WTC11 (cell line): ENCODE measurements at regions not wholly inside any gene's neighbourhood (a gene's known extent, or its start where the extent isn't known, plus 50 kb on each side); places are given as distances from the start of the nearest gene placed in this dataset.

Experiments used
- ATAC-seq: fragments of 200-7000 bp; cut with Tn5 transposase; 2 replicates; pipeline ENCODE4 v1.10.0; 2021; ENCODE audit warnings: mild to moderate bottlenecking, moderate library complexity
- CTCF ChIA-PET: fragments of 300-600 bp; sonication (Branson Sonifier 250); formaldehyde crosslinking; loops from one replicate; lab custom pipeline; 2021; ENCODE audit warnings: antibody characterized with exemption; lab: Charles Lee
- POLR2A ChIA-PET: fragments of 350-600 bp; sonication (Branson Sonifier 250); formaldehyde crosslinking; loops from one replicate; lab custom pipeline; 2021; ENCODE audit warnings: antibody characterized with exemption; lab: Charles Lee
- DNase-seq: peaks from one replicate; pipeline ENCODE4 v3.0.0; 2021; ENCODE audit warnings: low spot score
- H3K27ac Mint-ChIP-seq: 2 replicates; pipeline ENCODE4 v1.8.0; 2021; ENCODE audit warnings: mixed read lengths
- H3K27me3 Mint-ChIP-seq: 2 replicates; pipeline ENCODE4 v1.8.0; 2021; ENCODE audit warnings: low read depth, mild to moderate bottlenecking, moderate library complexity, mixed read lengths
- H3K36me3 Mint-ChIP-seq: 2 replicates; pipeline ENCODE4 v1.8.0; 2021; ENCODE audit warnings: mixed read lengths
- H3K4me1 Mint-ChIP-seq: 2 replicates; pipeline ENCODE4 v1.8.0; 2022; ENCODE audit warnings: mixed read lengths
- H3K4me3 Mint-ChIP-seq: 2 replicates; pipeline ENCODE4 v1.8.0; 2021; ENCODE audit warnings: mild to moderate bottlenecking, moderate library complexity, mixed read lengths
- H3K9me3 Mint-ChIP-seq: 2 replicates; pipeline ENCODE4 v1.8.0; 2021; ENCODE audit warnings: mixed read lengths
- ARID4B ChIP-seq: sonication (generic); formaldehyde crosslinking; IDR thresholded peaks from 2 replicates; pipeline ENCODE4 v1.8.0; 2023; ENCODE audit warnings: missing genetic modification reagents, mild to moderate bottlenecking, borderline replicate concordance
- ATF1 ChIP-seq: sonication (generic); formaldehyde crosslinking; IDR thresholded peaks from 2 replicates; pipeline ENCODE4 v1.8.1; 2023; ENCODE audit warnings: mild to moderate bottlenecking, moderate library complexity, missing genetic modification reagents
- CBFB ChIP-seq: sonication (generic); formaldehyde crosslinking; IDR thresholded peaks from 2 replicates; pipeline ENCODE4 v1.8.1; 2022; ENCODE audit warnings: mild to moderate bottlenecking, low read depth, missing genetic modification reagents
- ETV6 ChIP-seq: sonication (generic); formaldehyde crosslinking; IDR thresholded peaks from 2 replicates; pipeline ENCODE4 v1.8.1; 2022; ENCODE audit warnings: mild to moderate bottlenecking, missing genetic modification reagents
- GABPB1 ChIP-seq: sonication (generic); formaldehyde crosslinking; IDR thresholded peaks from 2 replicates; pipeline ENCODE4 v1.8.1; 2023; ENCODE audit warnings: mild to moderate bottlenecking, missing genetic modification reagents
- GRHL2 ChIP-seq: fragments of 250-450 bp; sonication (Bioruptor Pico); IDR thresholded peaks from 2 replicates; pipeline ENCODE4 v1.8.0; 2022; ENCODE audit warnings: mild to moderate bottlenecking, moderate library complexity; ENCODE audit not compliant: insufficient replicate concordance, severe bottlenecking
- IRF2 ChIP-seq: sonication (generic); formaldehyde crosslinking; IDR thresholded peaks from 2 replicates; pipeline ENCODE4 v1.8.0; 2022; ENCODE audit warnings: low read depth, missing genetic modification reagents, borderline replicate concordance
- KAT7 ChIP-seq: sonication (generic); formaldehyde crosslinking; IDR thresholded peaks from 2 replicates; pipeline ENCODE4 v1.8.1; 2023; ENCODE audit warnings: missing genetic modification reagents, mild to moderate bottlenecking, borderline replicate concordance
- NR2C2 ChIP-seq: sonication (generic); formaldehyde crosslinking; IDR thresholded peaks from 2 replicates; pipeline ENCODE4 v1.8.0; 2022; ENCODE audit warnings: mild to moderate bottlenecking, missing genetic modification reagents
- OVOL2 ChIP-seq: fragments of 250-450 bp; sonication (Bioruptor Pico); IDR thresholded peaks from 2 replicates; pipeline ENCODE4 v1.9.0; 2021; ENCODE audit warnings: mild to moderate bottlenecking, borderline replicate concordance
- SMAD3 ChIP-seq: sonication (generic); formaldehyde crosslinking; IDR thresholded peaks from 2 replicates; pipeline ENCODE4 v1.8.0; 2022; ENCODE audit warnings: missing genetic modification reagents, mild to moderate bottlenecking, borderline replicate concordance
- SOX15 ChIP-seq: fragments of 250-450 bp; sonication (Bioruptor Pico); IDR thresholded peaks from 2 replicates; pipeline ENCODE4 v1.9.0; 2021; ENCODE audit warnings: mild to moderate bottlenecking
- TCF7 ChIP-seq: sonication (generic); formaldehyde crosslinking; IDR thresholded peaks from 2 replicates; pipeline ENCODE4 v1.8.0; 2022; ENCODE audit warnings: mild to moderate bottlenecking, low read depth, missing genetic modification reagents, moderate library complexity
- TEAD1 ChIP-seq: sonication (generic); formaldehyde crosslinking; IDR thresholded peaks from 2 replicates; pipeline ENCODE4 v1.8.0; 2022; ENCODE audit warnings: mild to moderate bottlenecking, missing genetic modification reagents
- ZNF232 ChIP-seq: sonication (generic); formaldehyde crosslinking; IDR thresholded peaks from 2 replicates; pipeline ENCODE4 v1.8.0; 2022; ENCODE audit warnings: mild to moderate bottlenecking, missing genetic modification reagents
- ZNF317 ChIP-seq: sonication (generic); formaldehyde crosslinking; IDR thresholded peaks from 2 replicates; pipeline ENCODE4 v1.8.1; 2023; ENCODE audit warnings: low read depth, mild to moderate bottlenecking, moderate library complexity, missing genetic modification reagents, borderline replicate concordance
- ZNF396 ChIP-seq: fragments of 250-450 bp; sonication (Bioruptor Pico); IDR thresholded peaks from 2 replicates; pipeline ENCODE4 v1.8.0; 2021; ENCODE audit warnings: mild to moderate bottlenecking, moderate library complexity, borderline replicate concordance
- TF ChIP-seq, protein P1 (sequence below): sonication (generic); formaldehyde crosslinking; IDR thresholded peaks from 2 replicates; pipeline ENCODE4 v1.8.0; 2023; ENCODE audit warnings: mild to moderate bottlenecking, missing genetic modification reagents
- TF ChIP-seq, protein P2 (sequence below): sonication (generic); formaldehyde crosslinking; IDR thresholded peaks from 2 replicates; pipeline ENCODE4 v1.8.1; 2023; ENCODE audit warnings: mild to moderate bottlenecking, missing genetic modification reagents, moderate library complexity
- TF ChIP-seq, protein P3 (sequence below): fragments of 250-450 bp; sonication (Bioruptor Pico); IDR thresholded peaks from 2 replicates; pipeline ENCODE4 v1.9.0; 2021; ENCODE audit warnings: mild to moderate bottlenecking
- TF ChIP-seq, protein P4 (sequence below): sonication (generic); formaldehyde crosslinking; conservative IDR thresholded peaks from 2 replicates; pipeline ENCODE4 v1.8.1; 2023; ENCODE audit warnings: mild to moderate bottlenecking, low read depth, missing genetic modification reagents, moderate library complexity

DNA sequence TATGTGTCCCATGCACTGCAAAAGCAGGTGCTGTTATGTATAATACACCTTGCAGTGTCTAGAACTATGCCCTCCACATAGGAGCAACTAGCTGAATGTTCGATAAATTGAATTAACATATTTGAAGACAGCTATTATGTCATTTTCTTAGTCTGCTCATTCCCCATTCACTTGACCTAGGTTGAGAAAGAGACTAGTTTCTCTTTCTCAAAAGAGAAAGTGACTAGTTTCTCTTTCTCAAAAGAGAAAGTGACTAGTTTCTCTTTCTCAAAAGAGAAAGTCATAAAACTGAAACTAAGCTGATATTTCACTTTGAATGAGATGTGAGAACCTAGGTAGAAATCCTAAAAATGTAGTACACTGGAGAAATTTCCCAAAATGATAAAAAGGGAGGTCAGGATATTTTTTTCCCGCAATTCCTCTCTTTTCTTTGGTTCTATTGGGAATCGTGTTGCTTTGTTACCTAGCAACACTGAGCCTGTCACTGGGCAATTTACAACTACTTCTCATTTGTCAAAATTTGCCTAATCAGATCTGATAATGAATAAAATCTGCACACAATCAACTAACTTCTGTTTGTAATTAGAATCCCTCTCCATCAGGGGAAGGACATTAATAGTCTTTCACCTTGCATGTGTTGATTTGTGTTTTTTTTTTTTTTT lies 132.0 kb upstream of the GRIA1 start (continued):
- no peak for TF ChIP-seq ARID4B (CRISPR knock-in tag)
- TF ChIP-seq GRHL2 (CRISPR knock-in tag), result no peak
- TF ChIP-seq, protein P1, sequence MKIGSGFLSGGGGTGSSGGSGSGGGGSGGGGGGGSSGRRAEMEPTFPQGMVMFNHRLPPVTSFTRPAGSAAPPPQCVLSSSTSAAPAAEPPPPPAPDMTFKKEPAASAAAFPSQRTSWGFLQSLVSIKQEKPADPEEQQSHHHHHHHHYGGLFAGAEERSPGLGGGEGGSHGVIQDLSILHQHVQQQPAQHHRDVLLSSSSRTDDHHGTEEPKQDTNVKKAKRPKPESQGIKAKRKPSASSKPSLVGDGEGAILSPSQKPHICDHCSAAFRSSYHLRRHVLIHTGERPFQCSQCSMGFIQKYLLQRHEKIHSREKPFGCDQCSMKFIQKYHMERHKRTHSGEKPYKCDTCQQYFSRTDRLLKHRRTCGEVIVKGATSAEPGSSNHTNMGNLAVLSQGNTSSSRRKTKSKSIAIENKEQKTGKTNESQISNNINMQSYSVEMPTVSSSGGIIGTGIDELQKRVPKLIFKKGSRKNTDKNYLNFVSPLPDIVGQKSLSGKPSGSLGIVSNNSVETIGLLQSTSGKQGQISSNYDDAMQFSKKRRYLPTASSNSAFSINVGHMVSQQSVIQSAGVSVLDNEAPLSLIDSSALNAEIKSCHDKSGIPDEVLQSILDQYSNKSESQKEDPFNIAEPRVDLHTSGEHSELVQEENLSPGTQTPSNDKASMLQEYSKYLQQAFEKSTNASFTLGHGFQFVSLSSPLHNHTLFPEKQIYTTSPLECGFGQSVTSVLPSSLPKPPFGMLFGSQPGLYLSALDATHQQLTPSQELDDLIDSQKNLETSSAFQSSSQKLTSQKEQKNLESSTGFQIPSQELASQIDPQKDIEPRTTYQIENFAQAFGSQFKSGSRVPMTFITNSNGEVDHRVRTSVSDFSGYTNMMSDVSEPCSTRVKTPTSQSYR (CRISPR knock-in tag), result no peak
- no peak for TF ChIP-seq TCF7 (CRISPR knock-in tag)
- TF ChIP-seq ZNF396 (CRISPR knock-in tag), result no peak
- no peak for TF ChIP-seq GABPB1
- TF ChIP-seq OVOL2 (CRISPR knock-in tag), result no peak
- TF ChIP-seq ETV6 (CRISPR knock-in tag), result no peak
- no peak for TF ChIP-seq SMAD3 (CRISPR knock-in tag)

- ChIA-PET POLR2A (no interaction called here), CTCF (no interaction called here)
- Mint-ChIP-seq H3K4me1 (peaks cover 5% of the 10 kb centered on the region), H3K9me3 (peaks cover 12% of the 10 kb centered on the region), H3K4me3 (no peak overlapping the region), H3K27ac (no peak overlapping the region), H3K36me3 (no peaks in the 10 kb centered on the region), H3K27me3 (no peaks in the 10 kb centered on the region; the same call in 1 of the 2 replicates)
- DNase-seq, result no peak
- TF ChIP-seq SOX15 (CRISPR knock-in tag) (no peak), NR2C2 (CRISPR knock-in tag) (no peak), OVOL2 (CRISPR knock-in tag) (no peak), KAT7 (CRISPR knock-in tag) (no peak), SMAD3 (CRISPR knock-in tag) (no peak), ZNF232 (no peak), TEAD1 (CRISPR knock-in tag) (no peak), CBFB (CRISPR knock-in tag) (no peak), ATF1 (CRISPR knock-in tag) (no peak), ZNF317 (CRISPR knock-in tag) (no peak), IRF2 (CRISPR knock-in tag) (no peak), GABPB1 (no peak)
- TF ChIP-seq, protein P2, sequence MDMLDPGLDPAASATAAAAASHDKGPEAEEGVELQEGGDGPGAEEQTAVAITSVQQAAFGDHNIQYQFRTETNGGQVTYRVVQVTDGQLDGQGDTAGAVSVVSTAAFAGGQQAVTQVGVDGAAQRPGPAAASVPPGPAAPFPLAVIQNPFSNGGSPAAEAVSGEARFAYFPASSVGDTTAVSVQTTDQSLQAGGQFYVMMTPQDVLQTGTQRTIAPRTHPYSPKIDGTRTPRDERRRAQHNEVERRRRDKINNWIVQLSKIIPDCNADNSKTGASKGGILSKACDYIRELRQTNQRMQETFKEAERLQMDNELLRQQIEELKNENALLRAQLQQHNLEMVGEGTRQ, result no peak
- TF ChIP-seq, protein P3, sequence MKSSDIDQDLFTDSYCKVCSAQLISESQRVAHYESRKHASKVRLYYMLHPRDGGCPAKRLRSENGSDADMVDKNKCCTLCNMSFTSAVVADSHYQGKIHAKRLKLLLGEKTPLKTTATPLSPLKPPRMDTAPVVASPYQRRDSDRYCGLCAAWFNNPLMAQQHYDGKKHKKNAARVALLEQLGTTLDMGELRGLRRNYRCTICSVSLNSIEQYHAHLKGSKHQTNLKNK (CRISPR knock-in tag), result no peak
- TF ChIP-seq, protein P1 (CRISPR knock-in tag), result no peak
- TF ChIP-seq, protein P4, sequence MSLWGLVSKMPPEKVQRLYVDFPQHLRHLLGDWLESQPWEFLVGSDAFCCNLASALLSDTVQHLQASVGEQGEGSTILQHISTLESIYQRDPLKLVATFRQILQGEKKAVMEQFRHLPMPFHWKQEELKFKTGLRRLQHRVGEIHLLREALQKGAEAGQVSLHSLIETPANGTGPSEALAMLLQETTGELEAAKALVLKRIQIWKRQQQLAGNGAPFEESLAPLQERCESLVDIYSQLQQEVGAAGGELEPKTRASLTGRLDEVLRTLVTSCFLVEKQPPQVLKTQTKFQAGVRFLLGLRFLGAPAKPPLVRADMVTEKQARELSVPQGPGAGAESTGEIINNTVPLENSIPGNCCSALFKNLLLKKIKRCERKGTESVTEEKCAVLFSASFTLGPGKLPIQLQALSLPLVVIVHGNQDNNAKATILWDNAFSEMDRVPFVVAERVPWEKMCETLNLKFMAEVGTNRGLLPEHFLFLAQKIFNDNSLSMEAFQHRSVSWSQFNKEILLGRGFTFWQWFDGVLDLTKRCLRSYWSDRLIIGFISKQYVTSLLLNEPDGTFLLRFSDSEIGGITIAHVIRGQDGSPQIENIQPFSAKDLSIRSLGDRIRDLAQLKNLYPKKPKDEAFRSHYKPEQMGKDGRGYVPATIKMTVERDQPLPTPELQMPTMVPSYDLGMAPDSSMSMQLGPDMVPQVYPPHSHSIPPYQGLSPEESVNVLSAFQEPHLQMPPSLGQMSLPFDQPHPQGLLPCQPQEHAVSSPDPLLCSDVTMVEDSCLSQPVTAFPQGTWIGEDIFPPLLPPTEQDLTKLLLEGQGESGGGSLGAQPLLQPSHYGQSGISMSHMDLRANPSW, result no peak
- ATAC-seq, result no peak
Observed at GRCh38 chr5:153360860-153361259, 129.6 kb upstream of the GRIA1 start.
